ENCODE measurements at regions not wholly inside any gene's neighbourhood (a gene's known extent, or its start where the extent isn't known, plus 50 kb on each side); places are given as distances from the start of the nearest gene placed in this dataset.

GRCh38 chr13:79081942-79082341 lies 324.1 kb downstream of the RBM26 start:
- H3K4me3 ChIP-seq (ENCODE audit: low read length) = no peak overlapping the region
- no peaks in the 10 kb centered on the region for H3K9me3 ChIP-seq (ENCODE audit: low read length)
- TF ChIP-seq EZH2 (IDR thresholded peaks at IDR 0.05; ENCODE audit: borderline replicate concordance, insufficient read depth, low read length, poor library complexity, severe bottlenecking) = no peak
- no peak for TF ChIP-seq MXI1 (conservative IDR thresholded peaks at IDR 0.05; ENCODE audit: poor library complexity, severe bottlenecking)
- no peak for TF ChIP-seq POLR2AphosphoS5 (IDR thresholded peaks at IDR 0.05)
- TF ChIP-seq RAD21 (conservative IDR thresholded peaks at IDR 0.05) = no peak
- TF ChIP-seq EP300 (conservative IDR thresholded peaks at IDR 0.05; ENCODE audit: poor library complexity, severe bottlenecking) = no peak
- TF ChIP-seq REST (IDR thresholded peaks at IDR 0.05; ENCODE audit: borderline replicate concordance) = no peak
- no peak overlapping the region for H3K27ac ChIP-seq (ENCODE audit: low read length)
- no peak overlapping the region for H2AFZ ChIP-seq (ENCODE audit: low read depth, low read length)
- H3K9ac ChIP-seq (ENCODE audit: low read length) = no peak overlapping the region
- no peaks in the 10 kb centered on the region for H3K9me2 ChIP-seq (ENCODE audit: insufficient read depth, low read length)
- no peaks in the 10 kb centered on the region for H3K27me3 ChIP-seq (ENCODE audit: insufficient read depth, low read depth, low read length)
- no peaks in the 10 kb centered on the region for H3F3A ChIP-seq (ENCODE audit: insufficient read depth, low read length, poor library complexity, severe bottlenecking)
- H3K79me2 ChIP-seq (replicated peaks; ENCODE audit: insufficient read depth, low read length) = no peaks in the 10 kb centered on the region
- no peaks in the 10 kb centered on the region for H4K20me1 ChIP-seq (ENCODE audit: insufficient read depth)
- no peaks in the 10 kb centered on the region for H3K36me3 ChIP-seq (ENCODE audit: insufficient read depth, low read length)
- H3K4me2 ChIP-seq (ENCODE audit: low read length) = no peak overlapping the region

- Histone ChIP-seq H2AFZ (ENCODE audit: low read depth, low read length) (no peak overlapping the region), H3K79me2 (replicated peaks; ENCODE audit: insufficient read depth, low read length) (no peaks in the 10 kb centered on the region), H3K9ac (ENCODE audit: low read length) (no peak overlapping the region), H3K9me3 (ENCODE audit: low read length) (no peaks in the 10 kb centered on the region), H3K4me3 (ENCODE audit: low read length) (no peak overlapping the region), H4K20me1 (ENCODE audit: insufficient read depth) (no peaks in the 10 kb centered on the region), H3K27me3 (ENCODE audit: insufficient read depth, low read depth, low read length) (no peaks in the 10 kb centered on the region), H3F3A (ENCODE audit: insufficient read depth, low read length, poor library complexity, severe bottlenecking) (no peaks in the 10 kb centered on the region), H3K36me3 (ENCODE audit: insufficient read depth, low read length) (no peaks in the 10 kb centered on the region), H3K27ac (ENCODE audit: low read length) (no peak overlapping the region), H3K9me2 (ENCODE audit: insufficient read depth, low read length) (no peaks in the 10 kb centered on the region), H3K4me2 (ENCODE audit: low read length) (no peak overlapping the region)
- no peak for TF ChIP-seq MXI1 (conservative IDR thresholded peaks at IDR 0.05; ENCODE audit: poor library complexity, severe bottlenecking)
- no peak for TF ChIP-seq POLR2AphosphoS5 (IDR thresholded peaks at IDR 0.05)
- no peak for TF ChIP-seq REST (IDR thresholded peaks at IDR 0.05; ENCODE audit: borderline replicate concordance)
- TF ChIP-seq TAF1 (IDR thresholded peaks at IDR 0.05; ENCODE audit: low read depth) = no peak
- TF ChIP-seq RAD21 (conservative IDR thresholded peaks at IDR 0.05) = no peak
- TF ChIP-seq SMC3 (conservative IDR thresholded peaks at IDR 0.05; ENCODE audit: poor library complexity) = no peak
- no peak for TF ChIP-seq CTCF (IDR thresholded peaks at IDR 0.05; ENCODE audit: poor library complexity, severe bottlenecking)
- TF ChIP-seq EP300 (conservative IDR thresholded peaks at IDR 0.05; ENCODE audit: poor library complexity, severe bottlenecking) = no peak
- no peak for TF ChIP-seq EZH2 (IDR thresholded peaks at IDR 0.05; ENCODE audit: borderline replicate concordance, insufficient read depth, low read length, poor library complexity, severe bottlenecking)
Measured at GRCh38 chr13:79079351-79079839, 326.7 kb downstream of the RBM26 start.
